Panc1 (cell line): ENCODE measurements at regions not wholly inside any gene's neighbourhood (a gene's known extent, or its start where the extent isn't known, plus 50 kb on each side); places are given as distances from the start of the nearest gene placed in this dataset.

Experiments used
- TCF7L2 ChIP-seq: IDR thresholded peaks from 2 replicates; pipeline ENCODE4 v1.6.1; 2011; ENCODE audit warnings: mild to moderate bottlenecking, low read depth, low read length, inconsistent platforms
- TF ChIP-seq, protein P1 (sequence below): fragments of 450-650 bp; IDR thresholded peaks from 2 replicates; pipeline ENCODE4 v1.5.1; 2017; ENCODE audit warnings: mild to moderate bottlenecking

DNA sequence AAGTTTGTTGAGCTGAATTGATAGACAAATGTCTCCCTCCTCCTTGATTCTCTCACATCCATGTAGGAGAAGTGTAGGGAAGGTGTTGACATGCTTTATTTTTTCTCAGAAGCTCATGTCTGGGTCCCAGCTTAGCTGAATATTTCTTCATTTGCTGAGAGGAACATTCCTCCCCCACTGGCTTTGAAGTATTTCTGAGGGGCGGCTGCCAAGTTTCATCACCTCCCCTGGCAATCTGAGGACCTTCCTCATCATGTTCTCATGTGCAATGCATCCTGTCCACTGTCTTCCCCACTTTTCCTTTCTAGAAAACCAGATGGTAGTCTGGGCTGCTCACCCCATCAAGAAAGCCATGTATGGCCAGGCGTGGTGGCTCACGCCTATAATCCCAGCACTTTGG lies 168.9 kb upstream of the RGMA start:
- TF ChIP-seq, protein P1, sequence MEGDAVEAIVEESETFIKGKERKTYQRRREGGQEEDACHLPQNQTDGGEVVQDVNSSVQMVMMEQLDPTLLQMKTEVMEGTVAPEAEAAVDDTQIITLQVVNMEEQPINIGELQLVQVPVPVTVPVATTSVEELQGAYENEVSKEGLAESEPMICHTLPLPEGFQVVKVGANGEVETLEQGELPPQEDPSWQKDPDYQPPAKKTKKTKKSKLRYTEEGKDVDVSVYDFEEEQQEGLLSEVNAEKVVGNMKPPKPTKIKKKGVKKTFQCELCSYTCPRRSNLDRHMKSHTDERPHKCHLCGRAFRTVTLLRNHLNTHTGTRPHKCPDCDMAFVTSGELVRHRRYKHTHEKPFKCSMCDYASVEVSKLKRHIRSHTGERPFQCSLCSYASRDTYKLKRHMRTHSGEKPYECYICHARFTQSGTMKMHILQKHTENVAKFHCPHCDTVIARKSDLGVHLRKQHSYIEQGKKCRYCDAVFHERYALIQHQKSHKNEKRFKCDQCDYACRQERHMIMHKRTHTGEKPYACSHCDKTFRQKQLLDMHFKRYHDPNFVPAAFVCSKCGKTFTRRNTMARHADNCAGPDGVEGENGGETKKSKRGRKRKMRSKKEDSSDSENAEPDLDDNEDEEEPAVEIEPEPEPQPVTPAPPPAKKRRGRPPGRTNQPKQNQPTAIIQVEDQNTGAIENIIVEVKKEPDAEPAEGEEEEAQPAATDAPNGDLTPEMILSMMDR = no peak
- TF ChIP-seq TCF7L2 = no peak
